ENCODE measurements at regions not wholly inside any gene's neighbourhood (a gene's known extent, or its start where the extent isn't known, plus 50 kb on each side); places are given as distances from the start of the nearest gene placed in this dataset.

GRCh38 chr1:55682198-55682597, 467.0 kb upstream of the USP24 start:
- no peak overlapping the region for H2AFZ ChIP-seq (ENCODE audit: low read length)
- no peaks in the 10 kb centered on the region for H3K79me1 ChIP-seq (ENCODE audit: low read depth, low read length)
- no peak for FAIRE-seq
- no peak overlapping the region for H3K23ac ChIP-seq (ENCODE audit: insufficient read length)
- WGBS, 2 experiments (ENCODE audit: extremely low coverage in 1 of 2, insufficient coverage in 1 of 2, insufficient read length in 1 of 2, insufficient replicate concordance in 2 of 2, low coverage in 1 of 2, low lambda C conversion rate in 2 of 2, missing lambda C conversion rate in 1 of 2) = 91% methylated on average over 3 of the region's 3 CpGs; no CpG with 5 or more reads in 1 of the 2 experiments
- no peak overlapping the region for H3K18ac ChIP-seq (ENCODE audit: extremely low read depth, low read length)
- no peak overlapping the region for H4K8ac ChIP-seq (ENCODE audit: extremely low read depth, insufficient read depth, low read length)
- H3K9ac ChIP-seq (replicated peaks in 1 of 4; ENCODE audit: extremely low read depth in 1 of 4, low read depth in 3 of 4, low read length in 3 of 4) = no peak overlapping the region
- no peak overlapping the region for H3K4ac ChIP-seq (replicated peaks; ENCODE audit: insufficient read length, low read depth, low read length)
- H2BK12ac ChIP-seq (ENCODE audit: low read depth, low read length) = no peak overlapping the region
- no peak overlapping the region for H2BK5ac ChIP-seq (ENCODE audit: low read depth, low read length)
- no peak overlapping the region for H3K14ac ChIP-seq (ENCODE audit: insufficient read length)
- no peak overlapping the region for H2BK15ac ChIP-seq (ENCODE audit: low read length)
- POLR2A ChIA-PET (ENCODE audit: partially characterized antibody) = no interaction called here
- H2BK120ac ChIP-seq (replicated peaks; ENCODE audit: low read depth, low read length) = no peak overlapping the region
- H2AK5ac ChIP-seq (ENCODE audit: low read depth, low read length) = no peak overlapping the region
- H3K4me3 ChIP-seq (ENCODE audit: extremely low read depth in 1 of 4, insufficient read depth in 2 of 4, low read depth in 3 of 4, low read length in 4 of 4) = no peak overlapping the region
- no peak overlapping the region for H3K27ac ChIP-seq (ENCODE audit: low read depth, low read length)
- no peak overlapping the region for H3K56ac ChIP-seq (replicated peaks; ENCODE audit: insufficient read length, low read depth, low read length)
- no peak overlapping the region for H4K91ac ChIP-seq (replicated peaks; ENCODE audit: insufficient read length, low read length)
- no peaks in the 10 kb centered on the region for H3K36me3 ChIP-seq (ENCODE audit: control insufficient read depth in 2 of 4, insufficient read depth in 4 of 4, low read length in 3 of 4)
- no peaks in the 10 kb centered on the region; a peak in 1 of 7 replicates for H3K27me3 ChIP-seq (replicated peaks in 1 of 4; ENCODE audit: control insufficient read depth in 3 of 4, extremely low read depth in 1 of 4, insufficient read depth in 3 of 4, low read length in 3 of 4)
- no peaks in the 10 kb centered on the region for H4K20me1 ChIP-seq (replicated peaks in 1 of 2; ENCODE audit: control insufficient read depth in 1 of 2, insufficient read depth in 2 of 2, low read length in 2 of 2)
- H3K23me2 ChIP-seq (ENCODE audit: low read depth, low read length) = no peaks in the 10 kb centered on the region; the same call in 1 of the 2 replicates
- no peaks in the 10 kb centered on the region; a peak in 1 of 7 replicates for H3K4me1 ChIP-seq (replicated peaks in 1 of 4; ENCODE audit: control insufficient read depth in 3 of 4, insufficient read depth in 4 of 4, low read length in 3 of 4)
- CTCF ChIA-PET (ENCODE audit: partially characterized antibody) = interaction anchor here (1.6 kb wide), 1 partner anchor 307 kb away, joined by 4 read pairs; no protein-coding TSS in a partner anchor
- H3K79me2 ChIP-seq (ENCODE audit: control insufficient read depth in 1 of 2, insufficient read depth in 2 of 2, low read length in 2 of 2) = no peaks in the 10 kb centered on the region
- no peak overlapping the region for H4K5ac ChIP-seq (ENCODE audit: insufficient read length, low read depth, low read length)
- no peak overlapping the region for H2BK20ac ChIP-seq (ENCODE audit: low read length)
- H3K9me3 ChIP-seq (ENCODE audit: insufficient read depth in 2 of 2, low read depth in 1 of 2, low read length in 1 of 2) = no peaks in the 10 kb centered on the region
- no peak for TF ChIP-seq SAP30 (IDR thresholded peaks at IDR 0.05; ENCODE audit: insufficient read depth, insufficient replicate concordance, low read length)
- TF ChIP-seq ATF3 (IDR thresholded peaks at IDR 0.05; ENCODE audit: insufficient read depth, low read depth, low read length) = no peak
- no peak for TF ChIP-seq CTBP2 (IDR thresholded peaks at IDR 0.05; ENCODE audit: borderline replicate concordance, insufficient read depth, insufficient read length, low read length)
- no peak for TF ChIP-seq SP4 (IDR thresholded peaks at IDR 0.05; ENCODE audit: low read length)
- no peak for TF ChIP-seq SUZ12 (IDR thresholded peaks at IDR 0.05; ENCODE audit: low read length)
- no peak for TF ChIP-seq GTF2F1 (IDR thresholded peaks at IDR 0.05; ENCODE audit: borderline replicate concordance, low read depth, low read length)
- TF ChIP-seq TAF1 (IDR thresholded peaks at IDR 0.05; ENCODE audit: low read depth, low read length) = no peak
- TF ChIP-seq SIX5 (IDR thresholded peaks at IDR 0.05; ENCODE audit: low read depth, low read length) = no peak
- no peak for TF ChIP-seq YY1 (IDR thresholded peaks at IDR 0.05; ENCODE audit: low read depth, low read length)
- no peak for TF ChIP-seq TBP (IDR thresholded peaks at IDR 0.05; ENCODE audit: low read depth, low read length)
- H3K4me2 ChIP-seq (ENCODE audit: insufficient read depth in 1 of 2, low read depth in 2 of 2, low read length in 2 of 2) = no peak overlapping the region
- DNase-seq (ENCODE audit: low read depth in 1 of 2, low spot score in 2 of 2) = no peak
